ENCODE measurements at regions not wholly inside any gene's neighbourhood (a gene's known extent, or its start where the extent isn't known, plus 50 kb on each side); places are given as distances from the start of the nearest gene placed in this dataset.

GRCh38 chr22:27684901-27685300 lies 116.7 kb downstream of the MN1 start:
- no peak for FAIRE-seq

- FAIRE-seq, result no peak
These were observed 116.0 kb downstream of the MN1 start for GRCh38 chr22:27685515-27685914.

GRCh38 chr22:27685970-27686369 lies 115.6 kb downstream of the MN1 start:
- no peak for FAIRE-seq

- no peak for FAIRE-seq
These were observed 115.0 kb downstream of the MN1 start for GRCh38 chr22:27686534-27686933.

GRCh38 chr22:27687984-27688545 lies 113.5 kb downstream of the MN1 start:
- no peak for FAIRE-seq

- FAIRE-seq, result no peak
These were observed 111.9 kb downstream of the MN1 start for GRCh38 chr22:27689664-27690063.

GRCh38 chr22:27690599-27690998 lies 111.0 kb downstream of the MN1 start:
- FAIRE-seq, result no peak

GRCh38 chr22:27692243-27692642 lies 109.3 kb downstream of the MN1 start:
- FAIRE-seq, result no peak

GRCh38 chr22:27695925-27696324 lies 105.6 kb downstream of the MN1 start:
- FAIRE-seq, result no peak

- FAIRE-seq, result no peak
These were observed 103.7 kb downstream of the MN1 start for GRCh38 chr22:27697888-27698287.
